ENCODE measurements at regions not wholly inside any gene's neighbourhood (a gene's known extent, or its start where the extent isn't known, plus 50 kb on each side); places are given as distances from the start of the nearest gene placed in this dataset.

GRCh38 chr11:119779195-119780071, 50.4 kb upstream of the NECTIN1 start (continued):
- TF ChIP-seq YY1 (IDR thresholded peaks at IDR 0.05; ENCODE audit: low read depth, low read length) (no peak), RBBP5 (conservative IDR thresholded peaks at IDR 0.05) (no peak), IKZF2 (IDR thresholded peaks at IDR 0.05) (no peak), CREB1 (IDR thresholded peaks at IDR 0.05; ENCODE audit: low read depth) (no peak)
